PC-9 (cell line): ENCODE measurements at regions not wholly inside any gene's neighbourhood (a gene's known extent, or its start where the extent isn't known, plus 50 kb on each side); places are given as distances from the start of the nearest gene placed in this dataset.

Source experiments
- BruUV-seq: library from RNA; stranded (reverse); fragments of 400-500 nt; replicated peaks from 2 replicates; lab custom pipeline; 2021; lab: Mats Ljungman, UMichigan
- CTCF ChIA-PET: fragments of 300-600 bp; sonication (Branson Sonifier 250); formaldehyde crosslinking; loops from one replicate; lab custom pipeline; 2022; ENCODE audit warnings: antibody characterized with exemption; lab: Charles Lee
- POLR2A ChIA-PET: fragments of 300-600 bp; sonication (Branson Sonifier 250); formaldehyde crosslinking; loops from one replicate; lab custom pipeline; 2022; ENCODE audit warnings: antibody characterized with exemption; ENCODE audit not compliant: unreplicated experiment; lab: Charles Lee
- DNase-seq, 2 experiments: peaks; one replicate each; pipeline versions ENCODE4 v3.0.0 to v3.0.0-alpha.2; 2015 to 2022; ENCODE audit warnings: mixed read lengths in 1 of 2
- H2AFZ ChIP-seq: fragments of 200-600 bp; sonication (generic); 2 replicates; pipeline ENCODE4 v1.8.1; 2017; ENCODE audit warnings: antibody characterized with exemption
- H3F3A ChIP-seq: fragments of 200-600 bp; sonication (generic); 2 replicates; pipeline ENCODE4 v1.8.1; 2017; ENCODE audit warnings: antibody characterized with exemption, mild to moderate bottlenecking, low read depth; ENCODE audit not compliant: insufficient read depth
- H3K27ac ChIP-seq: fragments of 200-600 bp; sonication (generic); 2 replicates; pipeline ENCODE4 v1.6.1; 2016; ENCODE audit warnings: mixed run types
- H3K27me3 ChIP-seq: fragments of 200-600 bp; sonication (generic); 2 replicates; pipeline ENCODE4 v1.6.1; 2016; ENCODE audit warnings: low read depth, mixed run types; ENCODE audit not compliant: insufficient read depth
- H3K36me3 ChIP-seq: fragments of 200-600 bp; sonication (generic); 2 replicates; pipeline ENCODE4 v1.6.1; 2016; ENCODE audit warnings: low read depth, mixed run types
- H3K4me1 ChIP-seq: fragments of 200-600 bp; sonication (generic); replicated peaks from 2 replicates; pipeline ENCODE4 v1.6.1; 2016; ENCODE audit warnings: mixed run types; ENCODE audit not compliant: insufficient read depth
- H3K4me2 ChIP-seq: fragments of 200-600 bp; sonication (generic); 2 replicates; pipeline ENCODE4 v1.6.1; 2017; ENCODE audit warnings: mixed run types
- H3K4me3 ChIP-seq: fragments of 200-600 bp; sonication (generic); 2 replicates; pipeline ENCODE4 v1.6.1; 2016; ENCODE audit warnings: mixed run types
- H3K79me2 ChIP-seq: fragments of 200-600 bp; sonication (generic); 2 replicates; pipeline ENCODE4 v1.6.1; 2017; ENCODE audit warnings: low read depth, mixed run types
- H3K9me2 ChIP-seq: fragments of 200-600 bp; sonication (generic); 2 replicates; pipeline ENCODE4 v1.8.1; 2017; ENCODE audit warnings: mild to moderate bottlenecking; ENCODE audit not compliant: insufficient read depth
- H3K9me3 ChIP-seq: fragments of 200-600 bp; sonication (generic); 2 replicates; pipeline ENCODE4 v1.8.1; 2016; ENCODE audit warnings: low read depth; ENCODE audit not compliant: insufficient read depth
- H4K20me1 ChIP-seq: fragments of 200-600 bp; sonication (generic); 2 replicates; pipeline ENCODE4 v1.8.1; 2017; ENCODE audit not compliant: insufficient read depth
- CTCF ChIP-seq: fragments of 200-600 bp; sonication (generic); conservative IDR thresholded peaks from 2 replicates; pipeline ENCODE4 v1.6.1; 2017; ENCODE audit warnings: mixed run types, antibody characterized with exemption, mild to moderate bottlenecking, moderate library complexity
- EZH2 ChIP-seq: fragments of 200-600 bp; sonication (generic); IDR thresholded peaks from 2 replicates; pipeline ENCODE4 v1.8.0; 2017; ENCODE audit warnings: antibody characterized with exemption, low read depth
- intact Hi-C: fragments of 100-400 bp; cut with micrococcal nuclease; formaldehyde crosslinking; loops from one replicate; pipeline ENCODE4 v1.10.0; 2022; ENCODE audit not compliant: unreplicated experiment

- BruUV-seq, result no TSS peak
- CTCF ChIA-PET, result no interaction called here
Measured at GRCh38 chr10:88211230-88211629, 347.8 kb downstream of the PTEN start.

GRCh38 chr10:88212069-88212468, 348.6 kb downstream of the PTEN start:
- H3K4me3 ChIP-seq, result no peak overlapping the region
- H3K27me3 ChIP-seq, result no peaks in the 10 kb centered on the region
- H3K27ac ChIP-seq, result no peak overlapping the region
- no peaks in the 10 kb centered on the region for H3K36me3 ChIP-seq
- H2AFZ ChIP-seq, result no peak overlapping the region
- H3F3A ChIP-seq, result no peaks in the 10 kb centered on the region
- BruUV-seq, result no TSS peak
- no peaks in the 10 kb centered on the region for H3K9me2 ChIP-seq
- no peaks in the 10 kb centered on the region for H3K9me3 ChIP-seq
- no peaks in the 10 kb centered on the region for H3K79me2 ChIP-seq
- intact Hi-C loops, result no loop called here
- H3K4me2 ChIP-seq, result no peak overlapping the region
- no peak for DNase-seq
- ChIA-PET POLR2A (no interaction called here), CTCF (no interaction called here)
- no peaks in the 10 kb centered on the region for H3K4me1 ChIP-seq
- no peaks in the 10 kb centered on the region for H4K20me1 ChIP-seq
- TF ChIP-seq CTCF, result no peak
- no peak for TF ChIP-seq EZH2

More at GRCh38 chr10:88211230-88211629, 347.8 kb downstream of the PTEN start:
- H4K20me1 ChIP-seq, result no peaks in the 10 kb centered on the region
- H3K4me3 ChIP-seq, result no peak overlapping the region
- H3K4me2 ChIP-seq, result no peak overlapping the region
- intact Hi-C loops, result no loop called here
- H3K9me3 ChIP-seq, result no peaks in the 10 kb centered on the region
- H3K79me2 ChIP-seq, result no peaks in the 10 kb centered on the region
- no peak for DNase-seq
- no peaks in the 10 kb centered on the region for H3K4me1 ChIP-seq
- TF ChIP-seq CTCF, result no peak
- TF ChIP-seq EZH2, result no peak
- H3K36me3 ChIP-seq, result no peaks in the 10 kb centered on the region
- no peak overlapping the region for H2AFZ ChIP-seq
- POLR2A ChIA-PET, result no interaction called here
- H3F3A ChIP-seq, result no peaks in the 10 kb centered on the region
- no peaks in the 10 kb centered on the region for H3K27me3 ChIP-seq
- no peaks in the 10 kb centered on the region for H3K9me2 ChIP-seq
- H3K27ac ChIP-seq, result no peak overlapping the region

- H3K27ac ChIP-seq, result no peak overlapping the region
- CTCF ChIA-PET, result no interaction called here
- no peak overlapping the region for H3K4me3 ChIP-seq
- no peak overlapping the region for H3K4me2 ChIP-seq
- TF ChIP-seq CTCF (no peak), EZH2 (no peak)
- H3K27me3 ChIP-seq, result no peaks in the 10 kb centered on the region
- no TSS peak for BruUV-seq
- no peaks in the 10 kb centered on the region for H3K4me1 ChIP-seq
- H3K9me2 ChIP-seq, result no peaks in the 10 kb centered on the region
- H3F3A ChIP-seq, result no peaks in the 10 kb centered on the region
- no peaks in the 10 kb centered on the region for H3K9me3 ChIP-seq
- DNase-seq, result no peak
- H3K79me2 ChIP-seq, result no peaks in the 10 kb centered on the region
- POLR2A ChIA-PET, result no interaction called here
- H2AFZ ChIP-seq, result no peak overlapping the region
- H3K36me3 ChIP-seq, result no peaks in the 10 kb centered on the region
- H4K20me1 ChIP-seq, result no peaks in the 10 kb centered on the region
- intact Hi-C loops, result no loop called here
Measured at GRCh38 chr10:88213065-88213605, 349.7 kb downstream of the PTEN start.
